ENCODE measurements at regions not wholly inside any gene's neighbourhood (a gene's known extent, or its start where the extent isn't known, plus 50 kb on each side); places are given as distances from the start of the nearest gene placed in this dataset.

GRCh38 chr5:35436400-35437057 lies 181.1 kb upstream of the SPEF2 start:
- no peaks in the 10 kb centered on the region for H3K9me3 ChIP-seq
- 78 to 79% methylated on average over 6 of the region's 6 CpGs for WGBS, 2 donors
- no peak for TF ChIP-seq POLR2A (IDR thresholded peaks at IDR 0.05)
- TF ChIP-seq, protein P1, sequence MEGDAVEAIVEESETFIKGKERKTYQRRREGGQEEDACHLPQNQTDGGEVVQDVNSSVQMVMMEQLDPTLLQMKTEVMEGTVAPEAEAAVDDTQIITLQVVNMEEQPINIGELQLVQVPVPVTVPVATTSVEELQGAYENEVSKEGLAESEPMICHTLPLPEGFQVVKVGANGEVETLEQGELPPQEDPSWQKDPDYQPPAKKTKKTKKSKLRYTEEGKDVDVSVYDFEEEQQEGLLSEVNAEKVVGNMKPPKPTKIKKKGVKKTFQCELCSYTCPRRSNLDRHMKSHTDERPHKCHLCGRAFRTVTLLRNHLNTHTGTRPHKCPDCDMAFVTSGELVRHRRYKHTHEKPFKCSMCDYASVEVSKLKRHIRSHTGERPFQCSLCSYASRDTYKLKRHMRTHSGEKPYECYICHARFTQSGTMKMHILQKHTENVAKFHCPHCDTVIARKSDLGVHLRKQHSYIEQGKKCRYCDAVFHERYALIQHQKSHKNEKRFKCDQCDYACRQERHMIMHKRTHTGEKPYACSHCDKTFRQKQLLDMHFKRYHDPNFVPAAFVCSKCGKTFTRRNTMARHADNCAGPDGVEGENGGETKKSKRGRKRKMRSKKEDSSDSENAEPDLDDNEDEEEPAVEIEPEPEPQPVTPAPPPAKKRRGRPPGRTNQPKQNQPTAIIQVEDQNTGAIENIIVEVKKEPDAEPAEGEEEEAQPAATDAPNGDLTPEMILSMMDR (IDR thresholded peaks at IDR 0.05): peak in 5 of 6 experiments; percentile 24 to 56 (median 32)
- H3K27me3 ChIP-seq: no peaks in the 10 kb centered on the region
- H3K4me3 ChIP-seq: no peak overlapping the region
- H3K36me3 ChIP-seq: no peaks in the 10 kb centered on the region
- H3K27ac ChIP-seq: no peak overlapping the region
- DNase-seq: no peak
- intact Hi-C loops (cut with DNase I): no loop called here
- peaks cover 4 to 42% (median 6%) of the 10 kb centered on the region in 3 donors for H3K4me1 ChIP-seq

DNA sequence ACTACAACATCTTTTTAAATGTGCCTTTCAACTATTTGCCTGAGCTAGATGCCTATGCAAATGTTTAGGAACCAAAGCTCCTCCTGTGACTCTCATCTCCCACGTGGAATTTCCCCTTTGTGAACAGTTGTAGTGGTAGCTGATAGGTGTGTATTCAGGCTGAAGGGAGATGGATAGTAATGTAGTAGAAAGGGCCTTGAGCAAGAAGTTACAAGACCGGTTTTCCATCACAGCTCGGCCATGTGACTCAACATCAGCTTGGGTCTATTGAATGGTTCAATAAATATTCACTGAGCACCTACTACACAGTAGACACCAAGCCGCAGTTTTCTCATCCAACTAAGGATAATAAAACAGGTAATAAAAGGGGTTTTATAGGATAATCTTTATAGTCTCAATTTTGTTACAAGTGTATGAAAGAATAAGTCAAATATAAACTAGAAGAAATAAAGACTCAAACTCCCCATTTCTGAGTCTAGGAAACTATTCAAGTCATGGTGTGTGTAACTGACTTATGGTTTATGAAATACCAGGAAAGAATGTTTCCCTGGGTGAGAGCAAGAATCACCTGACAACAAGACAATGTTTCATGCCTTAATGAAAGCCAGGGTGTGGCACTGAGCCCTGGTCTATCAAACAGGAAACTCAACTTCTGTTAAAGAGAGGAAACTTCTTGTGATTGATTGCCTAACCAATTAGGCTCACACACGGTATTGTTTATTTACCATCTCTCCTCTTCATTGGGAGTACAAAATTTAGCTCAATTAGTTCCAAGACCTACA lies 187.1 kb upstream of the SPEF2 start:
- intact Hi-C loops (cut with DNase I): no loop called here
- TF ChIP-seq, protein P1 (IDR thresholded peaks at IDR 0.05): peak in 1 of 6 experiments; percentile 27
- TF ChIP-seq POLR2A (IDR thresholded peaks at IDR 0.05): no peak
- H3K4me1 ChIP-seq: peaks cover 0 to 21% (median 0%) of the 10 kb centered on the region in 3 donors
- no peaks in the 10 kb centered on the region for H3K27me3 ChIP-seq
- H3K27ac ChIP-seq: peak overlapping the region in 2 of 4 donors; percentile 36 to 69
- no peaks in the 10 kb centered on the region for H3K36me3 ChIP-seq
- no peaks in the 10 kb centered on the region for H3K9me3 ChIP-seq
- DNase-seq: no peak
- no peak overlapping the region for H3K4me3 ChIP-seq
- 36 to 37% methylated on average over 5 of the region's 5 CpGs for WGBS, 2 donors

DNA sequence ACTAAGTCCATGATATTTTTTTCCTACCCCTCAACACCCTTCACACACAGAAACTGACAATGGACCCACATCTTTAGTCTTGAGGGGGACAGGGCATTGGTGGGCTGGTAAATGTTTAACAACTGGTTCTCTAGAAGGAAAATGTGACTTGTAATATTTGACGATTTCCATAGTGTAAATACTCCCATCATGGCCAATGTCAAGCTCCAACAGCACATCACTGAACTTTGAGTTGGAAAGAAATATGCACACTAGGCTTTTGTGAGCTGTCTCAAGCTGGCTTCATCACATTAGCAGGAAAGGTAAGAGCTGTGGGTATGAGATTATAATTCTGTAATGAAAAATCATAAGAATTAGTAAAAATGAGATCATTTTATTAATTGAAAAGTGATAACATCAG lies 189.9 kb upstream of the PRLR start:
- Histone ChIP-seq H3K4me3 (no peak overlapping the region), H3K36me3 (no peaks in the 10 kb centered on the region), H3K9me3 (no peaks in the 10 kb centered on the region), H3K27me3 (no peaks in the 10 kb centered on the region), H3K4me1 (peaks cover 0 to 19% (median 0%) of the 10 kb centered on the region in 3 donors), H3K27ac (no peak overlapping the region)
- no peak for DNase-seq
- TF ChIP-seq, protein P1 (IDR thresholded peaks at IDR 0.05): no peak
- no peak for TF ChIP-seq POLR2A (IDR thresholded peaks at IDR 0.05)
- WGBS, 2 donors: 60 to 87% methylated on average over 1 of the region's 1 CpG
- intact Hi-C loops (cut with DNase I): no loop called here

GRCh38 chr5:35417040-35417439 lies 186.8 kb upstream of the PRLR start:
- Histone ChIP-seq H3K9me3 (no peaks in the 10 kb centered on the region), H3K27me3 (no peaks in the 10 kb centered on the region)
- WGBS, 2 donors: 80 to 83% methylated on average over 4 of the region's 4 CpGs

More at GRCh38 chr5:35417040-35417439, 186.8 kb upstream of the PRLR start:
- TF ChIP-seq POLR2A (IDR thresholded peaks at IDR 0.05): no peak
- TF ChIP-seq, protein P1 (IDR thresholded peaks at IDR 0.05): no peak
- no peak for DNase-seq
- peaks cover 0 to 19% (median 0%) of the 10 kb centered on the region in 3 donors for H3K4me1 ChIP-seq
- intact Hi-C loops (cut with DNase I): no loop called here
- H3K36me3 ChIP-seq: no peaks in the 10 kb centered on the region
- H3K27ac ChIP-seq: no peak overlapping the region
- H3K4me3 ChIP-seq: no peak overlapping the region

Measured in esophagus squamous epithelium (tissue), 5 donors.